Parathyroid adenoma (tissue), 2 donors: ENCODE measurements at regions not wholly inside any gene's neighbourhood (a gene's known extent, or its start where the extent isn't known, plus 50 kb on each side); places are given as distances from the start of the nearest gene placed in this dataset.
A peak's percentile ranks its signal among the peaks of the same experiment; 100 is the strongest.

ENCODE experiments used
- H2AFZ ChIP-seq: fragments of 300-600 bp; sonication (generic); one replicate; pipeline ENCODE4 v1.7.0; 2017; ENCODE audit warnings: antibody characterized with exemption, mild to moderate bottlenecking
- H3K27ac ChIP-seq: fragments of 300-600 bp; sonication (generic); one replicate; pipeline ENCODE4 v1.7.0; 2017
- H3K27me3 ChIP-seq: fragments of 300-600 bp; sonication (generic); one replicate; pipeline ENCODE4 v1.7.0; 2017; ENCODE audit warnings: low read length; ENCODE audit not compliant: control insufficient read depth, insufficient read depth
- H3K36me3 ChIP-seq: fragments of 300-600 bp; sonication (generic); one replicate; pipeline ENCODE4 v1.7.0; 2017; ENCODE audit warnings: low read length; ENCODE audit not compliant: control insufficient read depth, insufficient read depth
- H3K4me1 ChIP-seq: fragments of 300-600 bp; sonication (generic); one replicate; pipeline ENCODE4 v1.7.0; 2017; ENCODE audit warnings: control low read depth
- H3K4me2 ChIP-seq: fragments of 300-600 bp; sonication (generic); one replicate; pipeline ENCODE4 v1.7.0; 2017; ENCODE audit warnings: low read length
- H3K4me3 ChIP-seq: fragments of 300-600 bp; sonication (generic); one replicate; pipeline ENCODE4 v1.7.0; 2017; ENCODE audit warnings: low read depth, low read length
- H3K79me2 ChIP-seq: fragments of 300-600 bp; sonication (generic); one replicate; pipeline ENCODE4 v1.7.0; 2017; ENCODE audit warnings: control low read depth
- H3K9ac ChIP-seq: fragments of 300-600 bp; sonication (generic); one replicate; pipeline ENCODE4 v1.7.0; 2017; ENCODE audit warnings: mild to moderate bottlenecking
- H3K9me3 ChIP-seq: fragments of 300-600 bp; sonication (generic); one replicate; pipeline ENCODE4 v1.7.0; 2017; ENCODE audit warnings: low read length; ENCODE audit not compliant: control insufficient read depth
- TF ChIP-seq, protein P1 (sequence below): fragments of 300-600 bp; sonication (generic); IDR thresholded peaks from one replicate; pipeline ENCODE4 v1.7.0; 2017; ENCODE audit warnings: antibody characterized with exemption, mild to moderate bottlenecking
- donor health status: primary hyperparathyroidism.

- Histone ChIP-seq H3K27me3 (no peaks in the 10 kb centered on the region), H3K27ac (no peak overlapping the region), H3K9me3 (no peaks in the 10 kb centered on the region), H3K9ac (no peak overlapping the region), H3K36me3 (no peaks in the 10 kb centered on the region), H3K79me2 (peaks cover 25% of the 10 kb centered on the region), H3K4me1 (peaks cover 18% of the 10 kb centered on the region), H3K4me3 (no peak overlapping the region), H2AFZ (no peak overlapping the region), H3K4me2 (no peak overlapping the region)
- TF ChIP-seq, protein P1, sequence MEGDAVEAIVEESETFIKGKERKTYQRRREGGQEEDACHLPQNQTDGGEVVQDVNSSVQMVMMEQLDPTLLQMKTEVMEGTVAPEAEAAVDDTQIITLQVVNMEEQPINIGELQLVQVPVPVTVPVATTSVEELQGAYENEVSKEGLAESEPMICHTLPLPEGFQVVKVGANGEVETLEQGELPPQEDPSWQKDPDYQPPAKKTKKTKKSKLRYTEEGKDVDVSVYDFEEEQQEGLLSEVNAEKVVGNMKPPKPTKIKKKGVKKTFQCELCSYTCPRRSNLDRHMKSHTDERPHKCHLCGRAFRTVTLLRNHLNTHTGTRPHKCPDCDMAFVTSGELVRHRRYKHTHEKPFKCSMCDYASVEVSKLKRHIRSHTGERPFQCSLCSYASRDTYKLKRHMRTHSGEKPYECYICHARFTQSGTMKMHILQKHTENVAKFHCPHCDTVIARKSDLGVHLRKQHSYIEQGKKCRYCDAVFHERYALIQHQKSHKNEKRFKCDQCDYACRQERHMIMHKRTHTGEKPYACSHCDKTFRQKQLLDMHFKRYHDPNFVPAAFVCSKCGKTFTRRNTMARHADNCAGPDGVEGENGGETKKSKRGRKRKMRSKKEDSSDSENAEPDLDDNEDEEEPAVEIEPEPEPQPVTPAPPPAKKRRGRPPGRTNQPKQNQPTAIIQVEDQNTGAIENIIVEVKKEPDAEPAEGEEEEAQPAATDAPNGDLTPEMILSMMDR, result no peak
These were observed 148.6 kb downstream of the HAUS1 start for GRCh38 chr18:46252759-46253158.

DNA sequence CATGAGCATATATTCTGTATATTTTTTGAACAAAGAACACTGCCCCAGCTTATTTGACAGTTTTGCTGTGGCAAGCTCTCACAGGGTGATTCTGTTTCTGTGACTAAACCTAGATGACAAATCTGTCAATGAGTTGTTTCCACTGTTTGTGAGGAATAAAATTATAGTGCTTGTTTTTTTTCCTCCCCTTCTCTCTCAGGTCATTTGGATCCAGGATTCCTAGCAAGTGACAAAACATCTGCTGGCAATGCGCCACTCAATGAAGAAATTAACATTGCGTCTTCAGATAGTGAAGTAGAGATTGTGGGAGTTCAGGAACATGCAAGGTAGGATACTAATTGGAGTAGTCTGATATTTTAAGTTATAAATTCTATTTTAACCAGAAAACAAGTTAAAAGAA lies 149.3 kb downstream of the HAUS1 start:
- TF ChIP-seq, protein P1, result no peak
- Histone ChIP-seq H3K27ac (no peak overlapping the region), H3K4me1 (peaks cover 18% of the 10 kb centered on the region), H3K79me2 (peaks cover 20% of the 10 kb centered on the region), H3K4me2 (peak overlapping the region; percentile 12), H3K27me3 (no peaks in the 10 kb centered on the region), H3K9me3 (no peaks in the 10 kb centered on the region), H3K4me3 (no peak overlapping the region), H2AFZ (no peak overlapping the region), H3K36me3 (no peaks in the 10 kb centered on the region), H3K9ac (no peak overlapping the region)

GRCh38 chr18:46256078-46256477 lies 151.9 kb downstream of the HAUS1 start:
- H3K27ac ChIP-seq, result no peak overlapping the region
- H3K9ac ChIP-seq, result no peak overlapping the region
- TF ChIP-seq, protein P1, result no peak

GRCh38 chr18:46257366-46257765 lies 153.2 kb downstream of the HAUS1 start:
- H3K79me2 ChIP-seq, result peaks cover 23% of the 10 kb centered on the region

More at GRCh38 chr18:46256078-46256477, 151.9 kb downstream of the HAUS1 start:
- peaks cover 14% of the 10 kb centered on the region for H3K4me1 ChIP-seq
- no peaks in the 10 kb centered on the region for H3K36me3 ChIP-seq
- no peaks in the 10 kb centered on the region for H3K27me3 ChIP-seq
- H3K4me2 ChIP-seq, result no peak overlapping the region
- peaks cover 30% of the 10 kb centered on the region for H3K79me2 ChIP-seq
- H2AFZ ChIP-seq, result no peak overlapping the region
- H3K4me3 ChIP-seq, result no peak overlapping the region
- H3K9me3 ChIP-seq, result no peaks in the 10 kb centered on the region

More at GRCh38 chr18:46257366-46257765, 153.2 kb downstream of the HAUS1 start:
- TF ChIP-seq, protein P1, result no peak
- Histone ChIP-seq H2AFZ (no peak overlapping the region), H3K4me1 (peaks cover 19% of the 10 kb centered on the region), H3K27ac (no peak overlapping the region), H3K9me3 (no peaks in the 10 kb centered on the region), H3K4me2 (no peak overlapping the region), H3K9ac (no peak overlapping the region), H3K36me3 (no peaks in the 10 kb centered on the region), H3K27me3 (no peaks in the 10 kb centered on the region), H3K4me3 (no peak overlapping the region)
